ENCODE measurements at regions not wholly inside any gene's neighbourhood (a gene's known extent, or its start where the extent isn't known, plus 50 kb on each side); places are given as distances from the start of the nearest gene placed in this dataset.

DNA sequence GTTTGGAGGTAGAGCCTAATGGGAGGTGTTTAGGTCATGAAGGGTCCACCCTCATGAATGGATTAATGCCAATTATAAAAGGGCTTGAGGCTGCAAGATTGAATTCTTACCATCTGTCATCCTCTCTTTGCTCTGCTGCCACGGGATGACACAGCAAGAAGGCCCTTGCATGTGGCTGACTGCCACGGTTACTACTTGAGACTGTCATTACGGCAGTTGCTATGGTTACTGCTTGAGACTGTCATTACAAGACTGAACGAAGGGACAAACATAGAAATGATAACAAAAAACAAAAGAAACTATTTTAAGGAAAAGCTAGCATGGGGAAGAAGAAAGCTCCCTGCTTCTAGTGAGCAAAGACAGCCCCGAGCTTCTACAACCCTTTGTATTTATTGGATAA, 715.0 kb downstream of the TFAP2A start:
- DNase-seq (ENCODE audit: low read depth, low spot score), result no peak
- Histone ChIP-seq H3K4me1 (ENCODE audit: control insufficient read depth, insufficient read depth, low read length) (no peaks in the 10 kb centered on the region), H3K27me3 (ENCODE audit: control insufficient read depth, insufficient read depth, low read length) (no peaks in the 10 kb centered on the region), H3K27ac (ENCODE audit: low read length) (no peak overlapping the region), H3K4me3 (ENCODE audit: low read depth in 2 of 2, low read length in 2 of 2) (no peak overlapping the region), H3K36me3 (ENCODE audit: control insufficient read depth, insufficient read depth, low read length) (no peaks in the 10 kb centered on the region), H3K9me3 (ENCODE audit: control insufficient read depth, insufficient read depth, low read depth, low read length) (no peaks in the 10 kb centered on the region)
- POLR2A ChIA-PET, result no interaction called here
- BruUV-seq (replicated peaks), result no TSS peak
- CTCF ChIA-PET, result no interaction called here
- intact Hi-C loops (cut with micrococcal nuclease; ENCODE audit: unreplicated experiment) (no loop called here), in situ Hi-C loops (cut with HindIII; ENCODE audit: low pct_unique_long_range_greater_than_20kb, low sequenced_read_pairs) (no loop called here)
- no peak for ATAC-seq
- TF ChIP-seq, protein P1, sequence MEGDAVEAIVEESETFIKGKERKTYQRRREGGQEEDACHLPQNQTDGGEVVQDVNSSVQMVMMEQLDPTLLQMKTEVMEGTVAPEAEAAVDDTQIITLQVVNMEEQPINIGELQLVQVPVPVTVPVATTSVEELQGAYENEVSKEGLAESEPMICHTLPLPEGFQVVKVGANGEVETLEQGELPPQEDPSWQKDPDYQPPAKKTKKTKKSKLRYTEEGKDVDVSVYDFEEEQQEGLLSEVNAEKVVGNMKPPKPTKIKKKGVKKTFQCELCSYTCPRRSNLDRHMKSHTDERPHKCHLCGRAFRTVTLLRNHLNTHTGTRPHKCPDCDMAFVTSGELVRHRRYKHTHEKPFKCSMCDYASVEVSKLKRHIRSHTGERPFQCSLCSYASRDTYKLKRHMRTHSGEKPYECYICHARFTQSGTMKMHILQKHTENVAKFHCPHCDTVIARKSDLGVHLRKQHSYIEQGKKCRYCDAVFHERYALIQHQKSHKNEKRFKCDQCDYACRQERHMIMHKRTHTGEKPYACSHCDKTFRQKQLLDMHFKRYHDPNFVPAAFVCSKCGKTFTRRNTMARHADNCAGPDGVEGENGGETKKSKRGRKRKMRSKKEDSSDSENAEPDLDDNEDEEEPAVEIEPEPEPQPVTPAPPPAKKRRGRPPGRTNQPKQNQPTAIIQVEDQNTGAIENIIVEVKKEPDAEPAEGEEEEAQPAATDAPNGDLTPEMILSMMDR (IDR thresholded peaks at IDR 0.05), result no peak
- TF ChIP-seq TCF7L2 (IDR thresholded peaks at IDR 0.05; ENCODE audit: low read depth, low read length) (no peak), SIN3A (IDR thresholded peaks at IDR 0.05; ENCODE audit: borderline replicate concordance, insufficient read depth, low read depth, low read length) (no peak), POLR2AphosphoS5 (IDR thresholded peaks at IDR 0.05; ENCODE audit: low read depth, low read length) (no peak)
- TF ChIP-seq, protein P2, sequence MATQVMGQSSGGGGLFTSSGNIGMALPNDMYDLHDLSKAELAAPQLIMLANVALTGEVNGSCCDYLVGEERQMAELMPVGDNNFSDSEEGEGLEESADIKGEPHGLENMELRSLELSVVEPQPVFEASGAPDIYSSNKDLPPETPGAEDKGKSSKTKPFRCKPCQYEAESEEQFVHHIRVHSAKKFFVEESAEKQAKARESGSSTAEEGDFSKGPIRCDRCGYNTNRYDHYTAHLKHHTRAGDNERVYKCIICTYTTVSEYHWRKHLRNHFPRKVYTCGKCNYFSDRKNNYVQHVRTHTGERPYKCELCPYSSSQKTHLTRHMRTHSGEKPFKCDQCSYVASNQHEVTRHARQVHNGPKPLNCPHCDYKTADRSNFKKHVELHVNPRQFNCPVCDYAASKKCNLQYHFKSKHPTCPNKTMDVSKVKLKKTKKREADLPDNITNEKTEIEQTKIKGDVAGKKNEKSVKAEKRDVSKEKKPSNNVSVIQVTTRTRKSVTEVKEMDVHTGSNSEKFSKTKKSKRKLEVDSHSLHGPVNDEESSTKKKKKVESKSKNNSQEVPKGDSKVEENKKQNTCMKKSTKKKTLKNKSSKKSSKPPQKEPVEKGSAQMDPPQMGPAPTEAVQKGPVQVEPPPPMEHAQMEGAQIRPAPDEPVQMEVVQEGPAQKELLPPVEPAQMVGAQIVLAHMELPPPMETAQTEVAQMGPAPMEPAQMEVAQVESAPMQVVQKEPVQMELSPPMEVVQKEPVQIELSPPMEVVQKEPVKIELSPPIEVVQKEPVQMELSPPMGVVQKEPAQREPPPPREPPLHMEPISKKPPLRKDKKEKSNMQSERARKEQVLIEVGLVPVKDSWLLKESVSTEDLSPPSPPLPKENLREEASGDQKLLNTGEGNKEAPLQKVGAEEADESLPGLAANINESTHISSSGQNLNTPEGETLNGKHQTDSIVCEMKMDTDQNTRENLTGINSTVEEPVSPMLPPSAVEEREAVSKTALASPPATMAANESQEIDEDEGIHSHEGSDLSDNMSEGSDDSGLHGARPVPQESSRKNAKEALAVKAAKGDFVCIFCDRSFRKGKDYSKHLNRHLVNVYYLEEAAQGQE (IDR thresholded peaks at IDR 0.05; ENCODE audit: insufficient read depth in 1 of 2, low read depth in 2 of 2, low read length in 1 of 2), result no peak

DNA sequence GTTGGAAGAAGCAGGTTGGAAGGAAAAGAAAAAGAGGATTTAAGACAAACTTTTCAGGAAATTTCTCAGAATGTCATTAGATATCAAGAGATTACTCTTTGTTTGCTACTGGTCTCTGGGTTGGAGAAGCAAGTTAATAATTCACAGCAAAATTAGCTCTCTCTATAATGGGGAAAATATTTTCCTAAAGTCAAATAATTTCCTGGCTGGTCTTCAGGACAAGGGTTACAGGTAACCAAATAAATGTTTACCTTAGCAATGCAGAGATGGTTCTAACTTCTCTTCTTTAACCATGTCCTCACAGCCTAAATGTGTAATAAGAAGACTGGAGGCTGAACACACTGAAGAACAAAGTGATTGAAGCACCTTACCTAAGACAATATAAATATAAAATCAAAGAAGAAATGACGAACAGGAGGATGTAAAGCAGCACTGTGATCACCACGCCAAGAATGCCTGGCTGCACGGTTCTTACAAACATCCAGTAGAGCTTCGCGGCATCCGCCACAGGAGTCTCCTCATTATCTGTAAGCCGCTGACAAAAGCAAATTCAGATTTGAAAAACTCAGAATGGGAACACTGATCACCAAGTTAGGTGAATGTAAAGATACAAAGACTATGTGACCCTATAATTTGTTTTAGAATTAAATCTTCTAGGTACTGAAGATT, 717.5 kb downstream of the TFAP2A start:
- intact Hi-C loops (cut with micrococcal nuclease; ENCODE audit: unreplicated experiment), result no loop called here
- TF ChIP-seq, protein P1 (IDR thresholded peaks at IDR 0.05), result no peak
- TF ChIP-seq SIN3A (IDR thresholded peaks at IDR 0.05; ENCODE audit: borderline replicate concordance, insufficient read depth, low read depth, low read length), result no peak
- TF ChIP-seq, protein P2 (IDR thresholded peaks at IDR 0.05; ENCODE audit: insufficient read depth in 1 of 2, low read depth in 2 of 2, low read length in 1 of 2), result no peak
- TF ChIP-seq POLR2AphosphoS5 (IDR thresholded peaks at IDR 0.05; ENCODE audit: low read depth, low read length), result no peak
- TF ChIP-seq TCF7L2 (IDR thresholded peaks at IDR 0.05; ENCODE audit: low read depth, low read length), result no peak
- no TSS peak for BruUV-seq (replicated peaks)
- H3K4me3 ChIP-seq (ENCODE audit: low read depth in 2 of 2, low read length in 2 of 2), result no peak overlapping the region
- H3K36me3 ChIP-seq (ENCODE audit: control insufficient read depth, insufficient read depth, low read length), result no peaks in the 10 kb centered on the region
- no peak overlapping the region for H3K27ac ChIP-seq (ENCODE audit: low read length)
- CTCF ChIA-PET, result no interaction called here
- ATAC-seq, result no peak
- no peaks in the 10 kb centered on the region for H3K4me1 ChIP-seq (ENCODE audit: control insufficient read depth, insufficient read depth, low read length)
- H3K27me3 ChIP-seq (ENCODE audit: control insufficient read depth, insufficient read depth, low read length), result no peaks in the 10 kb centered on the region
- no peak for DNase-seq (ENCODE audit: low read depth, low spot score)
- H3K9me3 ChIP-seq (ENCODE audit: control insufficient read depth, insufficient read depth, low read depth, low read length), result no peaks in the 10 kb centered on the region
- in situ Hi-C loops (cut with HindIII; ENCODE audit: low pct_unique_long_range_greater_than_20kb, low sequenced_read_pairs), result no loop called here
- POLR2A ChIA-PET, result no interaction called here

Measured in Panc1 (cell line).